CD4-positive, alpha-beta memory T cell (primary cell): ENCODE measurements at regions not wholly inside any gene's neighbourhood (a gene's known extent, or its start where the extent isn't known, plus 50 kb on each side); places are given as distances from the start of the nearest gene placed in this dataset.
A peak's percentile ranks its signal among the peaks of the same experiment; 100 is the strongest.

ENCODE experiments used
- CTCF ChIA-PET: fragments of 350-600 bp; sonication (Branson Sonifier 250); formaldehyde crosslinking; loops from one replicate; lab custom pipeline; 2021; ENCODE audit warnings: inconsistent platforms; ENCODE audit not compliant: partially characterized antibody; lab: Charles Lee
- POLR2A ChIA-PET: fragments of 350-600 bp; sonication (Branson Sonifier 250); formaldehyde crosslinking; loops from one replicate; lab custom pipeline; 2021; ENCODE audit not compliant: partially characterized antibody; lab: Charles Lee
- DNase-seq, 5 donors: peaks; one replicate each; pipeline versions ENCODE4 v3.0.0 to v3.0.0-alpha.2; 2020 to 2022; ENCODE audit warnings: mixed read lengths in 1 of 5
- H3K27ac ChIP-seq: one replicate; pipeline ENCODE4 v1.7.0; 2013; ENCODE audit warnings: low read depth, low read length
- H3K27me3 ChIP-seq: 2 replicates; pipeline ENCODE4 v1.7.0; 2013; ENCODE audit warnings: mild to moderate bottlenecking, low read length, moderate library complexity; ENCODE audit not compliant: insufficient read depth
- H3K36me3 ChIP-seq: 2 replicates; pipeline ENCODE4 v1.7.0; 2013; ENCODE audit warnings: mild to moderate bottlenecking, low read length, moderate library complexity; ENCODE audit not compliant: insufficient read depth
- H3K4me1 ChIP-seq: 2 replicates; pipeline ENCODE4 v1.7.0; 2013; ENCODE audit warnings: mild to moderate bottlenecking, low read length, moderate library complexity; ENCODE audit not compliant: insufficient read depth
- H3K4me3 ChIP-seq, 2 donors: one replicate each; pipeline ENCODE4 v1.7.0; 2013; ENCODE audit warnings: low read length in 2 of 2, mild to moderate bottlenecking in 1 of 2
- H3K9me3 ChIP-seq, 2 donors: one replicate each; pipeline ENCODE4 v1.7.0; 2013; ENCODE audit warnings: low read length in 2 of 2, control low read depth in 1 of 2; ENCODE audit not compliant: control insufficient read depth in 1 of 2
- H3K27ac Mint-ChIP-seq, 7 donors: one replicate each; pipeline ENCODE4 v1.8.0; 2020 to 2021; ENCODE audit warnings: mixed read lengths in 7 of 7, mild to moderate bottlenecking in 6 of 7, inconsistent platforms in 3 of 7, moderate library complexity in 3 of 7
- H3K27me3 Mint-ChIP-seq, 2 donors: one replicate each; pipeline ENCODE4 v1.8.0; 2020 to 2021; ENCODE audit warnings: mixed read lengths in 2 of 2
- H3K36me3 Mint-ChIP-seq, 2 donors: one replicate each; pipeline ENCODE4 v1.8.0; 2020 to 2021; ENCODE audit warnings: mixed read lengths in 2 of 2, inconsistent platforms in 1 of 2, mild to moderate bottlenecking in 1 of 2
- H3K4me1 Mint-ChIP-seq, 4 donors: one replicate each; pipeline ENCODE4 v1.8.0; 2020 to 2021; ENCODE audit warnings: mixed read lengths in 4 of 4, mild to moderate bottlenecking in 1 of 4
- H3K4me3 Mint-ChIP-seq, 8 donors: one replicate each; pipeline ENCODE4 v1.8.0; 2020 to 2021; ENCODE audit warnings: mixed read lengths in 8 of 8, mild to moderate bottlenecking in 7 of 8, moderate library complexity in 6 of 8, inconsistent platforms in 3 of 8
- H3K9me3 Mint-ChIP-seq, 8 donors: one replicate each; pipeline ENCODE4 v1.8.0; 2020 to 2021; ENCODE audit warnings: mixed read lengths in 8 of 8, mild to moderate bottlenecking in 5 of 8, inconsistent platforms in 3 of 8, moderate library complexity in 1 of 8
- intact Hi-C: fragments of 100-400 bp; cut with micrococcal nuclease; formaldehyde crosslinking; loops from one replicate; pipeline ENCODE4 v1.15.1; 2023

- no peak overlapping the region for H3K27ac Mint-ChIP-seq
- H3K4me1 Mint-ChIP-seq = peaks cover 3 to 15% (median 11%) of the 10 kb centered on the region in 4 donors
- no peak overlapping the region for H3K27ac ChIP-seq
- ChIA-PET POLR2A (no interaction called here), CTCF (no interaction called here)
- H3K4me1 ChIP-seq = peaks cover 8% of the 10 kb centered on the region
- H3K4me3 ChIP-seq = no peak overlapping the region
- no peaks in the 10 kb centered on the region for H3K36me3 Mint-ChIP-seq
- H3K27me3 ChIP-seq = peaks cover 5% of the 10 kb centered on the region
- intact Hi-C loops = no loop called here
- no peaks in the 10 kb centered on the region for H3K9me3 ChIP-seq
- no peak for DNase-seq
- peaks cover 12% of the 10 kb centered on the region in 2 donors for H3K27me3 Mint-ChIP-seq
- peaks cover 0 to 2% (median 0%) of the 10 kb centered on the region in 8 donors for H3K9me3 Mint-ChIP-seq
- no peak overlapping the region for H3K4me3 Mint-ChIP-seq
- H3K36me3 ChIP-seq = no peaks in the 10 kb centered on the region
These were observed 90.7 kb downstream of the RIPK4 start for GRCh38 chr21:41676198-41676597.

- no peak overlapping the region for H3K4me3 Mint-ChIP-seq
- peaks cover 9 to 12% of the 10 kb centered on the region in 2 donors for H3K27me3 Mint-ChIP-seq
- no peak overlapping the region for H3K27ac Mint-ChIP-seq
- Histone ChIP-seq H3K27ac (no peak overlapping the region), H3K9me3 (no peaks in the 10 kb centered on the region), H3K36me3 (no peaks in the 10 kb centered on the region), H3K4me1 (peaks cover 8% of the 10 kb centered on the region), H3K4me3 (no peak overlapping the region), H3K27me3 (peaks cover under 1% of the 10 kb centered on the region)
- no peak for DNase-seq
- H3K9me3 Mint-ChIP-seq = peaks cover 0 to 2% (median 0%) of the 10 kb centered on the region in 8 donors
- POLR2A ChIA-PET = no interaction called here
- peaks cover 3 to 18% (median 13%) of the 10 kb centered on the region in 4 donors for H3K4me1 Mint-ChIP-seq
- intact Hi-C loops = no loop called here
- CTCF ChIA-PET = no interaction called here
- no peaks in the 10 kb centered on the region for H3K36me3 Mint-ChIP-seq
These were observed 91.3 kb downstream of the RIPK4 start for GRCh38 chr21:41675574-41675973.

- POLR2A ChIA-PET = no interaction called here
- no peak overlapping the region for H3K27ac ChIP-seq
- Mint-ChIP-seq H3K27ac (no peak overlapping the region), H3K4me3 (no peak overlapping the region), H3K9me3 (peaks cover 0 to 2% (median 0%) of the 10 kb centered on the region in 8 donors), H3K4me1 (peaks cover 3 to 18% (median 13%) of the 10 kb centered on the region in 4 donors), H3K27me3 (peaks cover 9 to 11% of the 10 kb centered on the region in 2 donors), H3K36me3 (no peaks in the 10 kb centered on the region)
- CTCF ChIA-PET = no interaction called here
- H3K27me3 ChIP-seq = no peaks in the 10 kb centered on the region
- H3K4me1 ChIP-seq = peaks cover 8% of the 10 kb centered on the region
- no peak for DNase-seq
- H3K36me3 ChIP-seq = no peaks in the 10 kb centered on the region
- intact Hi-C loops = no loop called here
- no peak overlapping the region for H3K4me3 ChIP-seq
- H3K9me3 ChIP-seq = no peaks in the 10 kb centered on the region
These were observed 92.5 kb downstream of the RIPK4 start for GRCh38 chr21:41674402-41674801.

- Mint-ChIP-seq H3K27me3 (peaks cover 8 to 9% of the 10 kb centered on the region in 2 donors), H3K27ac (no peak overlapping the region), H3K4me3 (no peak overlapping the region), H3K36me3 (no peaks in the 10 kb centered on the region), H3K9me3 (peaks cover 0 to 2% (median 0%) of the 10 kb centered on the region in 8 donors), H3K4me1 (peaks cover 3 to 18% (median 13%) of the 10 kb centered on the region in 4 donors)
- no peak for DNase-seq
- POLR2A ChIA-PET = no interaction called here
- Histone ChIP-seq H3K27me3 (no peaks in the 10 kb centered on the region), H3K27ac (no peak overlapping the region), H3K4me3 (no peak overlapping the region), H3K36me3 (no peaks in the 10 kb centered on the region), H3K4me1 (peaks cover 8% of the 10 kb centered on the region), H3K9me3 (no peaks in the 10 kb centered on the region)
- CTCF ChIA-PET = no interaction called here
- intact Hi-C loops = no loop called here
These were observed 93.1 kb downstream of the RIPK4 start for GRCh38 chr21:41673596-41674335.

GRCh38 chr21:41673071-41673470 lies 93.8 kb downstream of the RIPK4 start:
- Mint-ChIP-seq H3K27ac (no peak overlapping the region), H3K27me3 (peaks cover 8 to 9% of the 10 kb centered on the region in 2 donors), H3K36me3 (no peaks in the 10 kb centered on the region), H3K9me3 (peaks cover 0 to 4% (median 0%) of the 10 kb centered on the region in 8 donors), H3K4me1 (peaks cover 3 to 18% (median 13%) of the 10 kb centered on the region in 4 donors), H3K4me3 (no peak overlapping the region)
- Histone ChIP-seq H3K4me1 (peaks cover 8% of the 10 kb centered on the region), H3K27ac (no peak overlapping the region), H3K36me3 (no peaks in the 10 kb centered on the region), H3K27me3 (no peaks in the 10 kb centered on the region), H3K4me3 (no peak overlapping the region), H3K9me3 (no peaks in the 10 kb centered on the region)
- POLR2A ChIA-PET = no interaction called here
- intact Hi-C loops = no loop called here
- DNase-seq = no peak
- CTCF ChIA-PET = no interaction called here

- no peak overlapping the region for H3K27ac ChIP-seq
- H3K9me3 ChIP-seq = no peaks in the 10 kb centered on the region
- no peak overlapping the region for H3K4me3 ChIP-seq
- H3K27me3 Mint-ChIP-seq = peaks cover 7 to 8% of the 10 kb centered on the region in 2 donors
- peaks cover 3 to 18% (median 13%) of the 10 kb centered on the region in 4 donors for H3K4me1 Mint-ChIP-seq
- ChIA-PET CTCF (no interaction called here), POLR2A (no interaction called here)
- H3K4me3 Mint-ChIP-seq = peak overlapping the region in 1 of 8 donors; percentile 63
- no peaks in the 10 kb centered on the region for H3K36me3 Mint-ChIP-seq
- intact Hi-C loops = no loop called here
- H3K9me3 Mint-ChIP-seq = peaks cover 0 to 4% (median 0%) of the 10 kb centered on the region in 8 donors
- peaks cover 8% of the 10 kb centered on the region for H3K4me1 ChIP-seq
- H3K27me3 ChIP-seq = no peaks in the 10 kb centered on the region
- H3K36me3 ChIP-seq = no peaks in the 10 kb centered on the region
- peak overlapping the region in 1 of 7 donors; percentile 88 for H3K27ac Mint-ChIP-seq
- DNase-seq = no peak
These were observed 94.3 kb downstream of the RIPK4 start for GRCh38 chr21:41672543-41672915.

GRCh38 chr21:41671859-41672542 lies 94.9 kb downstream of the RIPK4 start:
- H3K27me3 ChIP-seq = no peaks in the 10 kb centered on the region
- H3K27ac ChIP-seq = no peak overlapping the region
- no peaks in the 10 kb centered on the region for H3K36me3 ChIP-seq
- intact Hi-C loops = no loop called here
- H3K9me3 Mint-ChIP-seq = peaks cover 0 to 4% (median 0%) of the 10 kb centered on the region in 8 donors
- DNase-seq = no peak
- H3K27me3 Mint-ChIP-seq = peaks cover 5 to 6% of the 10 kb centered on the region in 2 donors
- H3K4me3 ChIP-seq = no peak overlapping the region
- H3K27ac Mint-ChIP-seq = no peak overlapping the region
- no peaks in the 10 kb centered on the region for H3K9me3 ChIP-seq
- peaks cover 8% of the 10 kb centered on the region for H3K4me1 ChIP-seq
- peaks cover 3 to 18% (median 13%) of the 10 kb centered on the region in 4 donors for H3K4me1 Mint-ChIP-seq
- no peaks in the 10 kb centered on the region for H3K36me3 Mint-ChIP-seq
- H3K4me3 Mint-ChIP-seq = no peak overlapping the region
- ChIA-PET CTCF (no interaction called here), POLR2A (no interaction called here)
